Common myeloid progenitor, CD34-positive (primary cell): ENCODE measurements at regions not wholly inside any gene's neighbourhood (a gene's known extent, or its start where the extent isn't known, plus 50 kb on each side); places are given as distances from the start of the nearest gene placed in this dataset.

Experiments
- CTCF ChIA-PET: fragments of 350-600 bp; sonication (Branson Sonifier 250); formaldehyde crosslinking; loops from one replicate; lab custom pipeline; 2021; ENCODE audit warnings: antibody characterized with exemption; lab: Charles Lee
- POLR2A ChIA-PET: fragments of 350-600 bp; sonication (Branson Sonifier 250); formaldehyde crosslinking; loops from one replicate; lab custom pipeline; 2021; ENCODE audit warnings: antibody characterized with exemption; lab: Charles Lee
- DNase-seq, 3 donors: peaks; one replicate each; pipeline versions ENCODE4 v3.0.0 to v3.0.0-alpha.2; 2013
- H3K27ac ChIP-seq, 2 experiments: 1 replicate in 1 of 2; 2 replicates in 1 of 2; pipeline ENCODE4 v1.7.0; 2013; ENCODE audit warnings: inconsistent platforms in 2 of 2, low read length in 2 of 2, mild to moderate bottlenecking in 2 of 2, low read depth in 1 of 2, moderate library complexity in 1 of 2; ENCODE audit not compliant: severe bottlenecking in 2 of 2, insufficient read depth in 1 of 2, poor library complexity in 1 of 2
- H3K27me3 ChIP-seq, 5 experiments: replicated peaks in 2 of 5; 1 replicate in 3 of 5; 2 replicates in 2 of 5; pipeline versions ENCODE4 v1.6.1 to v1.7.0; 2013; ENCODE audit warnings: low read length in 4 of 5, mild to moderate bottlenecking in 2 of 5, moderate library complexity in 2 of 5, inconsistent platforms in 1 of 5; ENCODE audit not compliant: insufficient read depth in 5 of 5, control insufficient read depth in 4 of 5
- H3K36me3 ChIP-seq, 4 experiments: 1 replicate in 2 of 4; 2 replicates in 2 of 4; pipeline versions ENCODE4 v1.6.1 to v1.7.0; 2013; ENCODE audit warnings: low read length in 3 of 4, control low read depth in 1 of 4, mild to moderate bottlenecking in 1 of 4; ENCODE audit not compliant: control insufficient read depth in 4 of 4, insufficient read depth in 4 of 4
- H3K4me1 ChIP-seq, 4 experiments: 1 replicate in 3 of 4; 2 replicates in 1 of 4; pipeline versions ENCODE4 v1.6.1 to v1.7.1; 2013; ENCODE audit warnings: low read length in 3 of 4, mild to moderate bottlenecking in 3 of 4, control low read depth in 1 of 4, inconsistent platforms in 1 of 4, moderate library complexity in 1 of 4; ENCODE audit not compliant: control insufficient read depth in 4 of 4, insufficient read depth in 4 of 4; ENCODE audit errors: control extremely low read depth in 1 of 4
- H3K4me3 ChIP-seq, 7 experiments: 1 replicate in 4 of 7; 2 replicates in 3 of 7; pipeline versions ENCODE4 v1.5.1 to v1.7.0; 2013; ENCODE audit warnings: mild to moderate bottlenecking in 7 of 7, low read length in 6 of 7, moderate library complexity in 6 of 7, inconsistent platforms in 2 of 7, low read depth in 2 of 7, control low read depth in 1 of 7; ENCODE audit not compliant: insufficient read depth in 4 of 7, control insufficient read depth in 1 of 7; ENCODE audit errors: extremely low read depth in 1 of 7
- H3K9me3 ChIP-seq, 5 experiments: 1 replicate in 4 of 5; 2 replicates in 1 of 5; pipeline versions ENCODE4 v1.6.1 to v1.7.1; 2013; ENCODE audit warnings: low read length in 4 of 5, mild to moderate bottlenecking in 2 of 5, inconsistent platforms in 1 of 5, low read depth in 1 of 5, moderate library complexity in 1 of 5; ENCODE audit not compliant: control insufficient read depth in 4 of 5, insufficient read depth in 2 of 5; ENCODE audit errors: control extremely low read depth in 1 of 5
- WGBS: methylation state at CpG from one replicate; pipeline ENCODE4 v1.1.5; 2013; ENCODE audit not compliant: insufficient coverage; 5-methylcytosine and 5-hydroxymethylcytosine counted together

DNA sequence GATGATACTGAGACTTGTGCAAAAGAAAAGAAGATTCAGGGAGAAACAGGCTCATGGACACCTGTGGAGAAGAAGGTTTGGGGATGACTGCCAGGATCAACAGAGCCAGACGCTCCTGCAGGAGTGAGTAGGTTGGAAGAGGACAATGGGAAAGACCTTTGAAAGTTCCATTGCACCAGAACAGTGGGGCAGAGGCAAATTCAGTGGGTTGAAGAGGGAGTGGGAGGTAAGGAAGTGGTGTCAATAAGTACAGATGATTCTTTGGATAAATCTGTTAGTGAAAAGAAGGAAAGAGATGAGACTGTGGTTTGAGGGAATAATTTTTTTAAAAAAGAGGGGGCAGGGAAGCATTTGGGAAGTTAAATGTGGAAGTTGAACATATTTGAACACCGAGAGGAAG is 212.8 kb downstream of the SOX9 start:
- no peaks in the 10 kb centered on the region for H3K4me1 ChIP-seq
- peaks cover 0 to 11% (median 0%) of the 10 kb centered on the region in 5 experiments for H3K27me3 ChIP-seq
- no peak overlapping the region for H3K27ac ChIP-seq
- H3K36me3 ChIP-seq, result no peaks in the 10 kb centered on the region
- no peak overlapping the region for H3K4me3 ChIP-seq
- H3K9me3 ChIP-seq, result no peaks in the 10 kb centered on the region
- CTCF ChIA-PET, result no interaction called here
- DNase-seq, result no peak
- WGBS, result 47% methylated on average over 2 of the region's 2 CpGs
- POLR2A ChIA-PET, result no interaction called here

DNA sequence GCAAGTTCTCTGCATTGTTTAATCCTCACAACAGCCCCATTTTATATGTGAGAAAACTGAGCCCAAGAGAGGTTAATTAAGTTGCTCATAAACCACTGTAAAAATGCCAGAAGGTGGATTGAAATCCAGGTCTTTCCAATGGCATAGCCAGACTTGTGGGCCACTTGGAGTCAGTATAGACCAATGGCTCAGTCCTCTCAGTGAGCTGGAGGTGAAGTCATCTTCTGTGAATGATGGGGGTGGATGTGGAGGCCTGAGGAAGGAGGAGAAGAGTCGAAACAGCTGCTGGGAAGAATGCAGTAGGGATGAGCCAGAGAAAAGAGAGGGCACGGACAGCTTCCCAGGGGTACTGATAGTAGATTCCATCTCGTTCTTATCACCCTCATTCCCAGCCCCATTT is 213.4 kb downstream of the SOX9 start:
- no peak for DNase-seq
- H3K4me3 ChIP-seq, result no peak overlapping the region
- 88% methylated on average over 1 of the region's 3 CpGs for WGBS
- no peaks in the 10 kb centered on the region for H3K36me3 ChIP-seq
- peaks cover 0 to 18% (median 3%) of the 10 kb centered on the region in 5 experiments for H3K27me3 ChIP-seq
- no peak overlapping the region for H3K27ac ChIP-seq
- H3K4me1 ChIP-seq, result no peaks in the 10 kb centered on the region
- CTCF ChIA-PET, result no interaction called here
- POLR2A ChIA-PET, result no interaction called here
- no peaks in the 10 kb centered on the region for H3K9me3 ChIP-seq

DNA sequence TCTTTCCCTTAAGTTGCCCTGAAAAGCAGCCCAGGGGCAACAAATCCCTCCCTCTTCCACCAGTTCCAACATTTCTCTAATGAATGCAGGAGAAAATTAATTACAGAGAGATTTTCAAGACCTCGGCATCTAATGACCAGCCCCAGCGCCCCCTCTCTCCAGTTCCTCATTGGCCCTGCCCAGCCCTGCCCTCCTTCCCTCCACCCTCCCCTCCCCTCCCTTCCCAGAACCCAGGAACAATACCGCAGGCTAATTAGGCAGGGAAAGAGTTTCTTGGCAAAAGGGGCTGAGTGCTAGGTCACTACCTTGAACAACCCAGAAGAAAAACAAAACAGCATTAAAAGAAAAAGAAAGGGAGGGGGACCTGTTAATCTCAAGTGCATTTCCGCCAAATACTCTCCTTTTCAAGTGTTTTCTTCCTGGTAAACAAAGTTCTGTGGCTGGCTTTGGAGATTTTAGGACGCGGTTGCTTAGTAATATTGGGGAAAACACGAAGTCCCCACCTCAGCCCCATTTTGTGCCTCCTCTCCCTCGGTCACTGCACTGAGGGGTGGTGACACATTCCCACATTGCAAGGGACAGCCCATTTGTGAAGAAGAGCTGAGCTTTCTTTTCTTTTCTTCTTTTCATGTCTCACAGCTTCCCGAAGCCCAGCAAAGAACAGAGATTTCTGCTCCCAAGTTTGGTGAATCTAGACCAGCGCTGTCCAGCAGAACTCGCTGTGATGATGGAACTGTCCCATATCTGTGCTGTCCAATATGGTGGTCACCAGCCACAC is 215.4 kb downstream of the SOX9 start:
- H3K9me3 ChIP-seq, result no peaks in the 10 kb centered on the region
- no peaks in the 10 kb centered on the region for H3K4me1 ChIP-seq
- 44% methylated on average over 8 of the region's 11 CpGs for WGBS
- no peak for DNase-seq
- ChIA-PET POLR2A (no interaction called here), CTCF (no interaction called here)
- H3K27ac ChIP-seq, result no peak overlapping the region
- H3K36me3 ChIP-seq, result no peaks in the 10 kb centered on the region
- H3K4me3 ChIP-seq, result no peak overlapping the region
- peaks cover 0 to 23% (median 3%) of the 10 kb centered on the region in 5 experiments for H3K27me3 ChIP-seq

DNA sequence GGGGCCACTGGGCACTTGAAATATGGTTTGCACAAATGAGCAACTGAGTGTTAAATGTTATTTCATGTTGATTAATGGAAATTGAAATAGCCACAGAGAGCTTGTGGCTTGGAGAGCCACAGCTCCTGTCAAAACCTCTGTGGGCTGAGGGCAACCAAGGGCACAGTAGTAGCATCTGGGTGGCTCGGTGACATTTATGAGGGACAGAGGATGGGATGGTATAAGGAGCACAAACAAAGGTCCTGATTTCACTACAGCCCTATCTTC is 215.9 kb downstream of the SOX9 start:
- WGBS, result 80% methylated on average over 1 of the region's 1 CpG
- Histone ChIP-seq H3K27ac (no peak overlapping the region), H3K4me1 (no peaks in the 10 kb centered on the region), H3K4me3 (no peak overlapping the region), H3K9me3 (no peaks in the 10 kb centered on the region), H3K36me3 (no peaks in the 10 kb centered on the region), H3K27me3 (peaks cover 0 to 23% (median 3%) of the 10 kb centered on the region in 5 experiments)
- no peak for DNase-seq
- ChIA-PET CTCF (no interaction called here), POLR2A (no interaction called here)

DNA sequence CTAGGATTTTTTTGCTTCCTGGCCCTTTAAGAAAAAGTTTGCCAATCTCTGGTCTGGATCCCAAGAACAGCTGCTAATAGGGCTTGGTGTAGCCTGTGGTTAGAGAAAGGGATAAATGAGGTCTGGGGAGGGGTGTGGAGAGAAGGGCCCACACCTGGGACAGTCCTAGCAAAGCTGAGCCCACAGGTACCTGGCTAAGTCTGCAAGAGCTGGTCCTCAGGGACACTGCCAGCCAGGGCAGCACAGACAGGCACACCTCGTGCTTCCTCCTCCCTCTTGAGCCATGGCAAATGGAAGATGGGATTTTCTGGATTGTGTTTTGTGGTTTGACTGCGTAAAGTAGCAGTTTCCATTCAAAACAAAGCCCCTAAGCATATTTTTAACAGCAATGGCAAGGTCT is 217.5 kb downstream of the SOX9 start:
- no peak overlapping the region for H3K27ac ChIP-seq

DNA sequence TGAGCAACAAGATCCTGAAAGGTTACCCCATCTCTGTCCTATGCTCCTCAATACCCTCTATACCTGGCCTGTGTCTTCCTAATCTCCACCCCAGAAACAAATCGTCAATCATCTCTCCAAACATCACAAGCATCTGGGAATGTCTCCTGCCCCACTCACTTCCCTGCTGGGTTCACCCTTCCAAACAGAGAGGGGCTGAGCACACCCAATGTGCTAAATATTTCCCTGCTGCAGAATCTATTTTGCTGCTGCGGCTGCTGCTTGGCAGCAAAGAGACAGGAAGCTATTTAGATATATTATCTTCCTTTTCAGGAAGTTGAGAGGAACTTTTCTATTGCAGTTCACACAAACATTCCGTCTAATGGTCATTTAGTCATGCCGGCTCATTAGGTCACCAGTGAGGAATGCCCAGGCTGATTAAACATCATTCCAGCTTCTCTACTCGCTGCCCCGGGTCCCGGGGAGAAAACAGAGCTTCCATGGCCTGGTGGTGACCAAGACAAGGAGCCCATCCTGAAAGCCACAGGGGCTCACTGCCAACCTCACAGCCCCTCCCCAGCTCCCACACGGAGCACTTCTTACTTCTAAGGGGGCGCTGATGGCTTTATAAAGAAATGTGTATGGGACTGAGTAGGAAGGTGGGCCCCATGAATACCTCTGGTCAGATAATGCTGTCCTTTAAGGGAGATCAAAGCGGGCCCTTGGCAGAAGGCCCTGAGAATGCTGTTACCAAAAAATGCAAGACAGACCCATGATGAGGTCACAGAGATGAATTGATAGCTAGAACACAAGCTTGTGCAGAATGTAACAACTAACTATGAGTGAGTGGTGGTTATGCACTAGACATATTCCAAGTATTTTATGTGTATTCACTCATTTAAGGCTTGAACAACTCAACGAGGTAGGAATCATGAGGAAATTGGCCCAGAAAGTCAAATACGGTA is 218.3 kb downstream of the SOX9 start:
- WGBS, result 37% methylated on average over 10 of the region's 12 CpGs

More for the DNA sequence above, 217.5 kb downstream of the SOX9 start:
- H3K9me3 ChIP-seq, result no peaks in the 10 kb centered on the region
- no peak overlapping the region for H3K4me3 ChIP-seq
- no peak for DNase-seq
- no CpG with 5 or more reads among the region's 2 CpGs for WGBS
- no peaks in the 10 kb centered on the region for H3K4me1 ChIP-seq
- peaks cover 0 to 30% (median 3%) of the 10 kb centered on the region in 5 experiments for H3K27me3 ChIP-seq
- H3K36me3 ChIP-seq, result no peaks in the 10 kb centered on the region
- ChIA-PET POLR2A (no interaction called here), CTCF (no interaction called here)

DNA sequence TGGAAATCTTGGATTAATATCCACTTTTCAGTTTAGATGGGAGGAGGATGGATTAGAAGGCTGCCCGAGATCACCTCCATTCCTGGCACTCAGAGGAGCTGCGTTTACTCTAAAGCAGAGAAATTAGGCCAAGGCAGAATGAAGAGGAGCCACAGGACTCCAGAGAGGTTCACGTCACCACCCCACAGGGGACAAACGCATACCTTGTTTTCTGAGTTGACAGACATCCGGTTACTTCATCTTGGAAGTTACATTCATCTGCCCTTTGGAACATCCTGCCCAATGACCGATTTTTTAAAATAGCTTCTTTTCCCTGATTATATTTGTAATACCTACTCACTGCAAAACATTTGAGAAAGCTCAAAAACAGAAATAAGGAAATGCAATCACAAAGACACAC is 220.0 kb downstream of the SOX9 start:
- 93% methylated on average over 6 of the region's 6 CpGs for WGBS
- POLR2A ChIA-PET, result no interaction called here
- CTCF ChIA-PET, result no interaction called here
- Histone ChIP-seq H3K27ac (no peak overlapping the region), H3K4me1 (no peaks in the 10 kb centered on the region), H3K27me3 (peaks cover 0 to 35% (median 3%) of the 10 kb centered on the region in 5 experiments), H3K36me3 (no peaks in the 10 kb centered on the region), H3K4me3 (no peak overlapping the region), H3K9me3 (no peaks in the 10 kb centered on the region)
- no peak for DNase-seq

More for the DNA sequence above, 218.3 kb downstream of the SOX9 start:
- H3K4me3 ChIP-seq, result no peak overlapping the region
- no peaks in the 10 kb centered on the region for H3K9me3 ChIP-seq
- peaks cover 0 to 34% (median 3%) of the 10 kb centered on the region in 5 experiments for H3K27me3 ChIP-seq
- no peaks in the 10 kb centered on the region for H3K4me1 ChIP-seq
- no peaks in the 10 kb centered on the region for H3K36me3 ChIP-seq
- no peak for DNase-seq
- ChIA-PET POLR2A (no interaction called here), CTCF (no interaction called here)
- no peak overlapping the region for H3K27ac ChIP-seq
